ENCODE measurements at regions not wholly inside any gene's neighbourhood (a gene's known extent, or its start where the extent isn't known, plus 50 kb on each side); places are given as distances from the start of the nearest gene placed in this dataset.
"Not testable (repeated sequence)": the region's sequence is repeated elsewhere in the genome, so short reads cannot be mapped to it uniquely, and the experiment has no call there.

DNA sequence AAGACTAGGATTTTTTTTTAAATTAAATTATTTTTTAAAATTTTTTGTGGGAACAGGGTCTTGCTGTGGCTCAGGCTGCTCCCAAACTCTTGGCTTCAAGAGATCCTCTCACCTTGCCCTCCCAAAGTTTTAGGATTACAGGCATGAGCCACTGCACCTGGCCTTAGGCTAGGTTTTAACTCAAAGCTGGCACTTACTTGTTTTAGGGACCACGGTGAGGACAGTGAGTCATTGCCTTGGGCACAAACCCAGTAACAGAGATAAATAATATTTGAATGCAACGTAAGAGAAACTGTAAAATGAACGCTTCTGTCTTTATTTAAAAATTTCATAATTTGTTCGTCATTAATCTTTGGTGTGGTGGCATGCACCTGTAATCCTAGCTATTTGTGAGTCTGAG is 96.6 kb downstream of the GATA3 start:
- peaks cover 13% of the 10 kb centered on the region for H3K4me1 Mint-ChIP-seq

DNA sequence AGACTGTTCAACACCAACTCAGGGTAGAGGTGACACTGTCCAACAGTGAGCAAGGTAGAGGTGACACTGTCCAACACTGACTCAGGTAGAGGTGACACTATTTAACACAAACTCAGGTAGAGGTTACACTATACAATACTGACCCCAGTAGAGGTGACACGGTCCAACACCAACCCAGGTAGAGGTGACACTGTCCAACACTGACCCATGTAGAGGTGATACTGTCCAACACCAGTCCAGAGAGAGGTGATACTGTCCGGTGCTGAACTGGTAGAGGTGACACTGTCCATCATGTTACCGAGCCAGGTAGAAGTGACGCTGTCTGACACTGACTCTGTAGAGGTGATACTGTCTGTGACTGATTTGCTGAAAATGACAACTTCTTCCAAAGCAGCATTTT is 102.4 kb downstream of the GATA3 start:
- no peak for DNase-seq
- TF ChIP-seq, protein P1, sequence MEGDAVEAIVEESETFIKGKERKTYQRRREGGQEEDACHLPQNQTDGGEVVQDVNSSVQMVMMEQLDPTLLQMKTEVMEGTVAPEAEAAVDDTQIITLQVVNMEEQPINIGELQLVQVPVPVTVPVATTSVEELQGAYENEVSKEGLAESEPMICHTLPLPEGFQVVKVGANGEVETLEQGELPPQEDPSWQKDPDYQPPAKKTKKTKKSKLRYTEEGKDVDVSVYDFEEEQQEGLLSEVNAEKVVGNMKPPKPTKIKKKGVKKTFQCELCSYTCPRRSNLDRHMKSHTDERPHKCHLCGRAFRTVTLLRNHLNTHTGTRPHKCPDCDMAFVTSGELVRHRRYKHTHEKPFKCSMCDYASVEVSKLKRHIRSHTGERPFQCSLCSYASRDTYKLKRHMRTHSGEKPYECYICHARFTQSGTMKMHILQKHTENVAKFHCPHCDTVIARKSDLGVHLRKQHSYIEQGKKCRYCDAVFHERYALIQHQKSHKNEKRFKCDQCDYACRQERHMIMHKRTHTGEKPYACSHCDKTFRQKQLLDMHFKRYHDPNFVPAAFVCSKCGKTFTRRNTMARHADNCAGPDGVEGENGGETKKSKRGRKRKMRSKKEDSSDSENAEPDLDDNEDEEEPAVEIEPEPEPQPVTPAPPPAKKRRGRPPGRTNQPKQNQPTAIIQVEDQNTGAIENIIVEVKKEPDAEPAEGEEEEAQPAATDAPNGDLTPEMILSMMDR (IDR thresholded peaks at IDR 0.05), result no peak
- Mint-ChIP-seq H3K27ac (no peak overlapping the region), H3K9me3 (peaks cover 16% of the 10 kb centered on the region), H3K4me3 (no peak overlapping the region), H3K4me1 (peaks cover 12% of the 10 kb centered on the region), H3K27me3 (ENCODE audit: low read depth, poor library complexity) (peaks cover 11% of the 10 kb centered on the region), H3K36me3 (ENCODE audit: low read depth) (no peaks in the 10 kb centered on the region)

More for the DNA sequence above, 96.6 kb downstream of the GATA3 start:
- Mint-ChIP-seq H3K27me3 (ENCODE audit: low read depth, poor library complexity) (peaks cover 16% of the 10 kb centered on the region), H3K36me3 (ENCODE audit: low read depth) (no peaks in the 10 kb centered on the region), H3K27ac (no peak overlapping the region), H3K9me3 (peaks cover 9% of the 10 kb centered on the region), H3K4me3 (no peak overlapping the region)
- DNase-seq, result no peak
- TF ChIP-seq, protein P1 (IDR thresholded peaks at IDR 0.05), result no peak

DNA sequence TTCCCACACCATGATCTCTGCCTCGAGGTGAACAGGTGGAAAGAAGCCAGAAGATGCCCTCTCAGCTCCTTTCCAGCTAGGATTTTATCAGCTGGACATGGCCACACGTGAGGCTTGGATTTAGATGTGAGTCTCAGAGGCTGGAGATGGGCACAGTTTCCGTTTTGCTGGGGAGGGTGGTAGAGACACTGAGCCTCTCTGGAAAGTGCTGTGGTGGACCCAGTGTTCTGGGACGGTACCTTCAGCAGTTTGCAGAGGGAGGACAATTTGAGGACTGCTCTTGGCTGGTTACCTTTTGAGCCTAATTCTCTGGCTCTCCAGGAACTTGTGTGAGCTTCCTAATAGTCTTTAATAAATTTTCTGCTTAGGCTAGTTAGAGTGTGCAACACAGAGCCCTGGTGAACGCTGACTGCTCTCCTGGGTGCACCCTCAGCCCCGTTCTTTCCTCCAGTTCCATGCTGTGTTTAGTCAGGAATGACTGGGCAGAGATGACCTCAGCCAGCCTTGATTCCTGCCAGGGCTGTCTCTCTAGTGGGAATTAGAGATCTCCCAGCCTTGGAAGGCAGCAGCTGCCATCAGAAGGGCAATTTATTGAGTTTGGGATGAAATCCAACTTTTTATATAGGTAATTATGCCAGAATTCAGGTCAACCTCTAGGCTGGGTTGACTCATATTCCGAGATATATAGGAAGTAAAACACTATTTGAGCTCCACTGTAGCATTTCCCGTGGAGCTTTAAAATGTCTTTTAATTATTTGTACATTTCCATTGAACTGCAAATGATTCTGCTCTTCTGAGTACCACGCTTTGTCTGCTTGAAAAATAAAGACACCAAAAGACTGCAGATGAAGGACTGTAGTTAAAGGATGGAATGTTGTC is 103.9 kb downstream of the GATA3 start:
- Mint-ChIP-seq H3K9me3 (peaks cover 19% of the 10 kb centered on the region), H3K36me3 (ENCODE audit: low read depth) (no peaks in the 10 kb centered on the region), H3K27me3 (ENCODE audit: low read depth, poor library complexity) (peaks cover 19% of the 10 kb centered on the region), H3K27ac (no peak overlapping the region), H3K4me3 (no peak overlapping the region), H3K4me1 (peaks cover 12% of the 10 kb centered on the region)
- no peak for DNase-seq
- TF ChIP-seq, protein P1 (IDR thresholded peaks at IDR 0.05), result no peak

DNA sequence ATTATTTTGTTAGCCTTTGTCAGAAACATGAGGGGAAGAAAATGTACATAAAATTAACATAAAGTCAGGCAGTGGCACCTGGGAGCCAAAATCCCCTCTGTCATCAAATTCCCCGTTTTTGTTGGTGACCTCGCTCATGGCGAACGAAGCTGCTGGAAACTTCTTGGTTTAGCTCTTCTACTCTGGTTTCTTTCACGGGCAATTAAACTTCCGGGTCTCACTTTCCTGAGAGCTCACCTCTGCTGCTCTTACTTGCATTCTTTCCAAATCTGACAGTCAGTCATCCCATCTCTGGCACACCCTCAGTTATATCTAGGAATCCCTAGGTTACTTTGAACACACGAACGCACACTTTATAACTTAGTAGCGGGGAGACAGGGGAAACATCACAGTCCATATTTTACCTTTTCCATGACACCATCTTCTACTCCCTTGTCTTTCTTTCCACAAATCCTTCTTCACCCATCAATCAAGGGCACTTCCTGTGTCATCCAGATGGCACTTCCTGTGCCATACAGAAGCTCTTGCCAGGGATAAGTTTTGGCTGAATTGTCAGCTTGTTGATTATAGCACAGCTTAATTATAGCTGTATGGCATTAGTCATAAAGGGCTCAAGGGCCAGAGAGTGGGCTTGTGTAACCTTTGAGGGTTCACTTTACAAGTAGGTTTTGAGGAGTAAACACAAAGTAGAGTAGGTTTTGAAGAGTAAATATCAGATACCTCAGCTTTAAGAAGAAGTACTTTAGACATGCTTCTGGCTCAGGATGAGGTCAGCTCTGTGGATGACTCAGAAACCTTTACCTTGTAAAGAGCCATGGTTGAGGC is 105.1 kb downstream of the GATA3 start:
- peaks cover 12% of the 10 kb centered on the region for H3K4me1 Mint-ChIP-seq
- no peak for DNase-seq
- H3K36me3 Mint-ChIP-seq (ENCODE audit: low read depth), result no peaks in the 10 kb centered on the region
- peak overlapping the region; percentile 59 for H3K27ac Mint-ChIP-seq
- peaks cover 21% of the 10 kb centered on the region for H3K9me3 Mint-ChIP-seq
- TF ChIP-seq, protein P1 (IDR thresholded peaks at IDR 0.05), result no peak
- H3K27me3 Mint-ChIP-seq (ENCODE audit: low read depth, poor library complexity), result peaks cover 23% of the 10 kb centered on the region
- no peak overlapping the region for H3K4me3 Mint-ChIP-seq

DNA sequence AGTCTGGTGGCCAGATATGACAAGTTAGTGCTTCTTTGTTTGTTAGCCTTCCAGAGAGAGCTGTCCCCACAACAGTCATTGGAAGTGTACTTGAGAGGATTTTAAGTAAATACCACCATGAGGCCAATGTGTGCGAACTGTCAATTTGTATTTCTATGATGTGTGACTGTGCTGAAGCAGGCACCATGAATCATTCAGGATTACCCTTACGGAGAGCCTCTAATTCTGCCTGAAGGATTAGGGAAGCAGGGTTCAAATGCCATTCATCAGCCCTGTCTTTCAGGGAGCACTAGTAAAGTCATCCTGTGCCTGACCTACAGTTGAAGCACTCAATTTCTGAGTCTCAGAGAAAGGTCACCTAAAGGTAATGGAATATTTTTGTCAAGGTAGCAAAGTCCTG is 109.3 kb downstream of the GATA3 start:
- Mint-ChIP-seq H3K9me3 (peaks cover 49% of the 10 kb centered on the region), H3K4me3 (no peak overlapping the region), H3K36me3 (ENCODE audit: low read depth) (peaks cover 3% of the 10 kb centered on the region), H3K27ac (no peak overlapping the region), H3K4me1 (peaks cover 11% of the 10 kb centered on the region), H3K27me3 (ENCODE audit: low read depth, poor library complexity) (peaks cover 23% of the 10 kb centered on the region)
- TF ChIP-seq, protein P1 (IDR thresholded peaks at IDR 0.05), result no peak
- no peak for DNase-seq

- not testable (repeated sequence) for H3K4me3 Mint-ChIP-seq; H3K36me3 Mint-ChIP-seq (ENCODE audit: low read depth); DNase-seq; H3K27ac Mint-ChIP-seq; H3K4me1 Mint-ChIP-seq
- H3K9me3 Mint-ChIP-seq, result peaks cover 57% of the 10 kb centered on the region
- H3K27me3 Mint-ChIP-seq (ENCODE audit: low read depth, poor library complexity), result peaks cover 24% of the 10 kb centered on the region
Observed at GRCh38 chr10:8164640-8165039, 110.2 kb downstream of the GATA3 start.

Data from nephron progenitor cell (in vitro differentiated cells).